Psoas muscle (tissue), 7 donors: ENCODE measurements at regions not wholly inside any gene's neighbourhood (a gene's known extent, or its start where the extent isn't known, plus 50 kb on each side); places are given as distances from the start of the nearest gene placed in this dataset.

Experiments used
- ATAC-seq, 4 donors: fragments of 200-7000 bp; cut with Tn5 transposase; one replicate each; pipeline ENCODE4 v1.9.1; 2020; ENCODE audit warnings: moderate library complexity in 3 of 4, mild to moderate bottlenecking in 2 of 4
- DNase-seq, 2 donors: peaks; one replicate each; pipeline ENCODE4 v3.0.0-alpha.2; 2020
- H3K27ac ChIP-seq: fragments of 200-600 bp; one replicate; pipeline ENCODE4 v1.8.0; 2022
- H3K27me3 ChIP-seq, 3 donors: fragments of 200-600 bp in 1 of 3; one replicate each; pipeline versions ENCODE4 v1.6.1 to v1.8.0; 2013 to 2022; ENCODE audit warnings: low read length in 2 of 3, mild to moderate bottlenecking in 2 of 3, moderate library complexity in 1 of 3; ENCODE audit not compliant: insufficient read depth in 3 of 3
- H3K36me3 ChIP-seq, 2 donors: fragments of 200-600 bp in 1 of 2; one replicate each; pipeline versions ENCODE4 v1.6.1 to v1.8.0; 2013 to 2022; ENCODE audit warnings: low read depth in 1 of 2, mild to moderate bottlenecking in 1 of 2, moderate library complexity in 1 of 2; ENCODE audit not compliant: insufficient read depth in 1 of 2
- H3K4me1 ChIP-seq: fragments of 200-600 bp; one replicate; pipeline ENCODE4 v1.8.0; 2022
- H3K4me3 ChIP-seq: fragments of 200-600 bp; one replicate; pipeline ENCODE4 v1.8.0; 2022; ENCODE audit warnings: mild to moderate bottlenecking
- H3K9me3 ChIP-seq: fragments of 200-600 bp; one replicate; pipeline ENCODE4 v1.8.0; 2022
- CTCF ChIP-seq: fragments of 200-600 bp; IDR thresholded peaks from one replicate; pipeline ENCODE4 v1.8.0; 2022; ENCODE audit warnings: antibody characterized with exemption
- WGBS, 3 donors: extraction: QIAGEN DNeasy Blood & Tissue Kit; methylation state at CpG; one replicate each; pipeline versions ENCODE4 v1.1.6 to v1.1.7; 2013; 5-methylcytosine and 5-hydroxymethylcytosine counted together
- intact Hi-C, 2 donors: fragments of 100-400 bp; cut with DNase I; formaldehyde crosslinking; loops; one replicate each; pipeline versions ENCODE4 v1.11.0 to v1.14.2; 2022
- donor health status: healthy with polysubstance abuse.
- donor health status: DM: no; HTN: no; CAD: no; lungs with moderate emphysema.
- donor health status: Bipolar disorder and iron deficiency.
- donor health status: healthy.
- donor health status: DM: yes; HTN: yes; CAD: no.
- donor health status: DM: no; HTN: no; CAD: no.
- donor health status: DM: yes; HTN: yes; CAD: no.

- Histone ChIP-seq H3K27ac (peak overlapping the region; percentile 95), H3K4me1 (peaks cover 17% of the 10 kb centered on the region), H3K9me3 (no peaks in the 10 kb centered on the region), H3K36me3 (peaks cover 0 to 11% of the 10 kb centered on the region in 2 donors), H3K27me3 (no peaks in the 10 kb centered on the region), H3K4me3 (peak overlapping the region; percentile 76)
- 0 to 1% (median 0%) methylated on average over 17 to 19 of the region's 20 CpGs for WGBS, 3 donors
- DNase-seq (no peak), ATAC-seq (peak in 1 of 4 donors; percentile 5)
- intact Hi-C loops = loop anchor here in 1 of 2 donors (10.0 kb wide), 1 partner anchor 737 kb away; the partner anchor contains the start of gene PSMD12
- no peak for TF ChIP-seq CTCF
Observed at GRCh38 chr17:68101987-68102314, 66.4 kb downstream of the KPNA2 start.

GRCh38 chr17:68102318-68102758 is 66.8 kb downstream of the KPNA2 start:
- H3K36me3 ChIP-seq = peaks cover 0 to 12% of the 10 kb centered on the region in 2 donors
- peak in 2 of 4 donors; percentile 10 to 12 for ATAC-seq
- no peak for TF ChIP-seq CTCF
- intact Hi-C loops = loop anchor here in 1 of 2 donors (10.0 kb wide), 1 partner anchor 738 kb away; the partner anchor contains the start of gene PSMD12
- DNase-seq = no peak
- WGBS, 3 donors = 2 to 6% (median 3%) methylated on average over 19 to 21 of the region's 21 CpGs
- H3K27ac ChIP-seq = peak overlapping the region; percentile 95
- H3K4me1 ChIP-seq = peaks cover 17% of the 10 kb centered on the region
- H3K27me3 ChIP-seq = no peaks in the 10 kb centered on the region
- H3K4me3 ChIP-seq = peak overlapping the region; percentile 76
- H3K9me3 ChIP-seq = no peaks in the 10 kb centered on the region

GRCh38 chr17:68103148-68103547 is 67.6 kb downstream of the KPNA2 start:
- Histone ChIP-seq H3K4me3 (peak overlapping the region; percentile 76), H3K36me3 (peaks cover 0 to 12% of the 10 kb centered on the region in 2 donors), H3K9me3 (no peaks in the 10 kb centered on the region), H3K27ac (peak overlapping the region; percentile 95), H3K27me3 (no peaks in the 10 kb centered on the region), H3K4me1 (peaks cover 17% of the 10 kb centered on the region)
- DNase-seq (no peak), ATAC-seq (no peak)
- intact Hi-C loops = loop anchor here in 1 of 2 donors (10.0 kb wide), 1 partner anchor 738 kb away; the partner anchor contains the start of gene PSMD12
- TF ChIP-seq CTCF = no peak

- H3K36me3 ChIP-seq = peaks cover 0 to 12% of the 10 kb centered on the region in 2 donors
- 90 to 98% (median 94%) methylated on average over 2 of the region's 2 CpGs for WGBS, 3 donors
- no peaks in the 10 kb centered on the region for H3K27me3 ChIP-seq
- no peak overlapping the region for H3K27ac ChIP-seq
- ATAC-seq = no peak
- intact Hi-C loops = loop anchor here in 1 of 2 donors (10.0 kb wide), 1 partner anchor 741 kb away; the partner anchor contains the start of gene PSMD12
- H3K4me3 ChIP-seq = no peak overlapping the region
- H3K9me3 ChIP-seq = peaks cover 2% of the 10 kb centered on the region
- DNase-seq = no peak
- H3K4me1 ChIP-seq = peaks cover 17% of the 10 kb centered on the region
- TF ChIP-seq CTCF = no peak
Observed at GRCh38 chr17:68106085-68106484, 70.5 kb downstream of the KPNA2 start.

- intact Hi-C loops = loop anchor here in 1 of 2 donors (10.0 kb wide), 1 partner anchor 743 kb away; the partner anchor contains the start of gene PSMD12
- no peak for TF ChIP-seq CTCF
Observed at GRCh38 chr17:68107373-68107772, 71.8 kb downstream of the KPNA2 start.

More at GRCh38 chr17:68107373-68107772, 71.8 kb downstream of the KPNA2 start:
- DNase-seq (no peak), ATAC-seq (no peak)
- Histone ChIP-seq H3K27ac (no peak overlapping the region), H3K36me3 (peaks cover 0 to 12% of the 10 kb centered on the region in 2 donors), H3K4me1 (peaks cover 17% of the 10 kb centered on the region), H3K27me3 (no peaks in the 10 kb centered on the region), H3K9me3 (peaks cover 2% of the 10 kb centered on the region), H3K4me3 (no peak overlapping the region)
- 21 to 62% (median 29%) methylated on average over 4 of the region's 4 CpGs for WGBS, 3 donors
